HepG2 (cell line): ENCODE measurements at regions not wholly inside any gene's neighbourhood (a gene's known extent, or its start where the extent isn't known, plus 50 kb on each side); places are given as distances from the start of the nearest gene placed in this dataset.

Experiments used
- DNMT1 ChIP-seq: sonication (generic); formaldehyde crosslinking; IDR thresholded peaks from 2 replicates; pipeline ENCODE4 v1.5.1; 2020; ENCODE audit warnings: mild to moderate bottlenecking, missing genetic modification reagents
- PAX8 ChIP-seq: sonication (generic); formaldehyde crosslinking; IDR thresholded peaks from 2 replicates; pipeline ENCODE4 v1.8.0; 2022; ENCODE audit warnings: mild to moderate bottlenecking, missing genetic modification reagents, borderline replicate concordance
- RAD21 ChIP-seq: fragments of 450-650 bp; formaldehyde crosslinking; IDR thresholded peaks from 2 replicates; pipeline ENCODE4 v1.5.0; 2020; ENCODE audit warnings: mild to moderate bottlenecking
- RBAK ChIP-seq: sonication (generic); formaldehyde crosslinking; IDR thresholded peaks from 2 replicates; pipeline ENCODE4 v1.5.1; 2020; ENCODE audit warnings: mild to moderate bottlenecking, missing genetic modification reagents
- U2AF2 ChIP-seq: fragments of 200-400 bp; formaldehyde crosslinking; IDR thresholded peaks from 2 replicates; pipeline ENCODE4 v1.6.1; 2017; ENCODE audit warnings: low read depth, mild to moderate bottlenecking, low read length
- ZNF12 ChIP-seq: sonication (generic); formaldehyde crosslinking; IDR thresholded peaks from 2 replicates; pipeline ENCODE4 v1.5.0; 2020; ENCODE audit warnings: missing genetic modification reagents
- ZNF121 ChIP-seq: sonication (generic); formaldehyde crosslinking; IDR thresholded peaks from 2 replicates; pipeline ENCODE4 v1.5.0; 2020; ENCODE audit warnings: mild to moderate bottlenecking, missing genetic modification reagents
- TF ChIP-seq, protein P1 (sequence below): sonication (generic); formaldehyde crosslinking; IDR thresholded peaks from 2 replicates; pipeline ENCODE4 v1.5.0; 2020; ENCODE audit warnings: mild to moderate bottlenecking, missing genetic modification reagents, moderate library complexity

DNA sequence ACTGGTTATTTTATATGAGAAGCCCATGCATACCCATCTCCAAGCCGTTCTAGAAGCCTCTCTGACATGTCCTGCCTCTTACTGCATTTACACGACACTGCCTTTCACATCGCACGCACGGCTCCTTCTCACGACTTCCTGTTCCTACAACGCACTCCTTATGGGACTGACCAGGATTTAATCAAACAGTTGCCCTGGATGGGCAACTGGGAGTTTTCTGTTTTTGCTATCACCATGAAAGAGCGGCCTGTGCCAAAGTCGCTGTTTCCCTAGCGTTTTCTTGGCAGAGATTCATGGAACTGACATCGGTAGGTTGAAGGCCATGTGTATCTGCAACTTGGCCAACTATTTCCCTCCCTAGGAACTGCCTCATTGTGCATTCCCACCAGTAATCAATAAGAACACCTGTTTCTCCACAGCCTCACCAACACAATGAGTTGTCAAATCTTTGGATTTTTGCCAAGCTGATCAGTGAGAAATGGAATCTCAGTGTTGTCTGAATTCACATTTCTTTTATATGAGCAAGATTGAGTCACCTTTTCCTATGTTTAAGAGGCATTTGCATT, 97.2 kb upstream of the OTOS start:
- no peak for TF ChIP-seq DNMT1 (CRISPR knock-in tag)
- TF ChIP-seq, protein P1, sequence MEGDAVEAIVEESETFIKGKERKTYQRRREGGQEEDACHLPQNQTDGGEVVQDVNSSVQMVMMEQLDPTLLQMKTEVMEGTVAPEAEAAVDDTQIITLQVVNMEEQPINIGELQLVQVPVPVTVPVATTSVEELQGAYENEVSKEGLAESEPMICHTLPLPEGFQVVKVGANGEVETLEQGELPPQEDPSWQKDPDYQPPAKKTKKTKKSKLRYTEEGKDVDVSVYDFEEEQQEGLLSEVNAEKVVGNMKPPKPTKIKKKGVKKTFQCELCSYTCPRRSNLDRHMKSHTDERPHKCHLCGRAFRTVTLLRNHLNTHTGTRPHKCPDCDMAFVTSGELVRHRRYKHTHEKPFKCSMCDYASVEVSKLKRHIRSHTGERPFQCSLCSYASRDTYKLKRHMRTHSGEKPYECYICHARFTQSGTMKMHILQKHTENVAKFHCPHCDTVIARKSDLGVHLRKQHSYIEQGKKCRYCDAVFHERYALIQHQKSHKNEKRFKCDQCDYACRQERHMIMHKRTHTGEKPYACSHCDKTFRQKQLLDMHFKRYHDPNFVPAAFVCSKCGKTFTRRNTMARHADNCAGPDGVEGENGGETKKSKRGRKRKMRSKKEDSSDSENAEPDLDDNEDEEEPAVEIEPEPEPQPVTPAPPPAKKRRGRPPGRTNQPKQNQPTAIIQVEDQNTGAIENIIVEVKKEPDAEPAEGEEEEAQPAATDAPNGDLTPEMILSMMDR (CRISPR knock-in tag): no peak
- TF ChIP-seq RBAK: no peak
- no peak for TF ChIP-seq ZNF12 (CRISPR knock-in tag)
- TF ChIP-seq PAX8: no peak
- TF ChIP-seq ZNF121 (CRISPR knock-in tag): no peak
- TF ChIP-seq U2AF2: no peak
- no peak for TF ChIP-seq RAD21
